SK-N-MC (cell line): ENCODE measurements at regions not wholly inside any gene's neighbourhood (a gene's known extent, or its start where the extent isn't known, plus 50 kb on each side); places are given as distances from the start of the nearest gene placed in this dataset.

Experiments
- EZH2 ChIP-seq: fragments of 200-600 bp; sonication (generic); IDR thresholded peaks from one replicate; pipeline ENCODE4 v1.6.1; 2017; ENCODE audit warnings: antibody characterized with exemption
- POLR2AphosphoS5 ChIP-seq: IDR thresholded peaks from 2 replicates; pipeline ENCODE4 v1.6.1; 2012; ENCODE audit warnings: mild to moderate bottlenecking, low read depth, low read length, borderline replicate concordance

- TF ChIP-seq EZH2 (no peak), POLR2AphosphoS5 (no peak)
Measured at GRCh38 chr3:117880638-117881037, 1154.0 kb downstream of the IGSF11 start.
